ENCODE measurements at regions not wholly inside any gene's neighbourhood (a gene's known extent, or its start where the extent isn't known, plus 50 kb on each side); places are given as distances from the start of the nearest gene placed in this dataset.
"Not testable (repeated sequence)": the region's sequence is repeated elsewhere in the genome, so short reads cannot be mapped to it uniquely, and the experiment has no call there.

- ChIA-PET POLR2A (no interaction called here), CTCF (no interaction called here)
- H3K27me3 ChIP-seq (ENCODE audit: control insufficient read depth, insufficient read depth, low read length) = no peaks in the 10 kb centered on the region
- no peak overlapping the region for H3K4me3 ChIP-seq (ENCODE audit: low read depth in 2 of 2, low read length in 2 of 2)
- no peak overlapping the region for H3K27ac ChIP-seq (ENCODE audit: low read length)
- TF ChIP-seq TCF7L2 (IDR thresholded peaks at IDR 0.05; ENCODE audit: low read depth, low read length) = no peak
- no peak for TF ChIP-seq SIN3A (IDR thresholded peaks at IDR 0.05; ENCODE audit: borderline replicate concordance, insufficient read depth, low read depth, low read length)
- TF ChIP-seq, protein P1, sequence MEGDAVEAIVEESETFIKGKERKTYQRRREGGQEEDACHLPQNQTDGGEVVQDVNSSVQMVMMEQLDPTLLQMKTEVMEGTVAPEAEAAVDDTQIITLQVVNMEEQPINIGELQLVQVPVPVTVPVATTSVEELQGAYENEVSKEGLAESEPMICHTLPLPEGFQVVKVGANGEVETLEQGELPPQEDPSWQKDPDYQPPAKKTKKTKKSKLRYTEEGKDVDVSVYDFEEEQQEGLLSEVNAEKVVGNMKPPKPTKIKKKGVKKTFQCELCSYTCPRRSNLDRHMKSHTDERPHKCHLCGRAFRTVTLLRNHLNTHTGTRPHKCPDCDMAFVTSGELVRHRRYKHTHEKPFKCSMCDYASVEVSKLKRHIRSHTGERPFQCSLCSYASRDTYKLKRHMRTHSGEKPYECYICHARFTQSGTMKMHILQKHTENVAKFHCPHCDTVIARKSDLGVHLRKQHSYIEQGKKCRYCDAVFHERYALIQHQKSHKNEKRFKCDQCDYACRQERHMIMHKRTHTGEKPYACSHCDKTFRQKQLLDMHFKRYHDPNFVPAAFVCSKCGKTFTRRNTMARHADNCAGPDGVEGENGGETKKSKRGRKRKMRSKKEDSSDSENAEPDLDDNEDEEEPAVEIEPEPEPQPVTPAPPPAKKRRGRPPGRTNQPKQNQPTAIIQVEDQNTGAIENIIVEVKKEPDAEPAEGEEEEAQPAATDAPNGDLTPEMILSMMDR (IDR thresholded peaks at IDR 0.05) = no peak
- TF ChIP-seq, protein P2, sequence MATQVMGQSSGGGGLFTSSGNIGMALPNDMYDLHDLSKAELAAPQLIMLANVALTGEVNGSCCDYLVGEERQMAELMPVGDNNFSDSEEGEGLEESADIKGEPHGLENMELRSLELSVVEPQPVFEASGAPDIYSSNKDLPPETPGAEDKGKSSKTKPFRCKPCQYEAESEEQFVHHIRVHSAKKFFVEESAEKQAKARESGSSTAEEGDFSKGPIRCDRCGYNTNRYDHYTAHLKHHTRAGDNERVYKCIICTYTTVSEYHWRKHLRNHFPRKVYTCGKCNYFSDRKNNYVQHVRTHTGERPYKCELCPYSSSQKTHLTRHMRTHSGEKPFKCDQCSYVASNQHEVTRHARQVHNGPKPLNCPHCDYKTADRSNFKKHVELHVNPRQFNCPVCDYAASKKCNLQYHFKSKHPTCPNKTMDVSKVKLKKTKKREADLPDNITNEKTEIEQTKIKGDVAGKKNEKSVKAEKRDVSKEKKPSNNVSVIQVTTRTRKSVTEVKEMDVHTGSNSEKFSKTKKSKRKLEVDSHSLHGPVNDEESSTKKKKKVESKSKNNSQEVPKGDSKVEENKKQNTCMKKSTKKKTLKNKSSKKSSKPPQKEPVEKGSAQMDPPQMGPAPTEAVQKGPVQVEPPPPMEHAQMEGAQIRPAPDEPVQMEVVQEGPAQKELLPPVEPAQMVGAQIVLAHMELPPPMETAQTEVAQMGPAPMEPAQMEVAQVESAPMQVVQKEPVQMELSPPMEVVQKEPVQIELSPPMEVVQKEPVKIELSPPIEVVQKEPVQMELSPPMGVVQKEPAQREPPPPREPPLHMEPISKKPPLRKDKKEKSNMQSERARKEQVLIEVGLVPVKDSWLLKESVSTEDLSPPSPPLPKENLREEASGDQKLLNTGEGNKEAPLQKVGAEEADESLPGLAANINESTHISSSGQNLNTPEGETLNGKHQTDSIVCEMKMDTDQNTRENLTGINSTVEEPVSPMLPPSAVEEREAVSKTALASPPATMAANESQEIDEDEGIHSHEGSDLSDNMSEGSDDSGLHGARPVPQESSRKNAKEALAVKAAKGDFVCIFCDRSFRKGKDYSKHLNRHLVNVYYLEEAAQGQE (IDR thresholded peaks at IDR 0.05; ENCODE audit: insufficient read depth in 1 of 2, low read depth in 2 of 2, low read length in 1 of 2) = no peak
- no peak for TF ChIP-seq POLR2AphosphoS5 (IDR thresholded peaks at IDR 0.05; ENCODE audit: low read depth, low read length)
- no peaks in the 10 kb centered on the region for H3K9me3 ChIP-seq (ENCODE audit: control insufficient read depth, insufficient read depth, low read depth, low read length)
- intact Hi-C loops (cut with micrococcal nuclease; ENCODE audit: unreplicated experiment) (no loop called here), in situ Hi-C loops (cut with HindIII; ENCODE audit: low pct_unique_long_range_greater_than_20kb, low sequenced_read_pairs) (no loop called here)
- BruUV-seq (replicated peaks) = no TSS peak
- DNase-seq (ENCODE audit: low read depth, low spot score) (no peak), ATAC-seq (no peak)
- H3K36me3 ChIP-seq (ENCODE audit: control insufficient read depth, insufficient read depth, low read length) = no peaks in the 10 kb centered on the region
- H3K4me1 ChIP-seq (ENCODE audit: control insufficient read depth, insufficient read depth, low read length) = no peaks in the 10 kb centered on the region
These were observed 658.1 kb upstream of the PRMT6 start for GRCh38 chr1:106398391-106398790.

- CTCF ChIA-PET = no interaction called here
- TF ChIP-seq, protein P1 (IDR thresholded peaks at IDR 0.05) = no peak
- TF ChIP-seq, protein P2 (IDR thresholded peaks at IDR 0.05; ENCODE audit: insufficient read depth in 1 of 2, low read depth in 2 of 2, low read length in 1 of 2) = no peak
- TF ChIP-seq POLR2AphosphoS5 (IDR thresholded peaks at IDR 0.05; ENCODE audit: low read depth, low read length) = no peak
- no peak for TF ChIP-seq SIN3A (IDR thresholded peaks at IDR 0.05; ENCODE audit: borderline replicate concordance, insufficient read depth, low read depth, low read length)
- TF ChIP-seq TCF7L2 (IDR thresholded peaks at IDR 0.05; ENCODE audit: low read depth, low read length) = no peak
- Histone ChIP-seq H3K27me3 (ENCODE audit: control insufficient read depth, insufficient read depth, low read length) (no peaks in the 10 kb centered on the region), H3K4me1 (ENCODE audit: control insufficient read depth, insufficient read depth, low read length) (no peaks in the 10 kb centered on the region), H3K36me3 (ENCODE audit: control insufficient read depth, insufficient read depth, low read length) (no peaks in the 10 kb centered on the region), H3K27ac (ENCODE audit: low read length) (no peak overlapping the region), H3K4me3 (ENCODE audit: low read depth in 2 of 2, low read length in 2 of 2) (no peak overlapping the region), H3K9me3 (ENCODE audit: control insufficient read depth, insufficient read depth, low read depth, low read length) (no peaks in the 10 kb centered on the region)
- intact Hi-C loops (cut with micrococcal nuclease; ENCODE audit: unreplicated experiment) (no loop called here), in situ Hi-C loops (cut with HindIII; ENCODE audit: low pct_unique_long_range_greater_than_20kb, low sequenced_read_pairs) (no loop called here)
- no TSS peak for BruUV-seq (replicated peaks)
- POLR2A ChIA-PET = no interaction called here
- ATAC-seq (no peak), DNase-seq (ENCODE audit: low read depth, low spot score) (no peak)
These were observed 650.4 kb upstream of the PRMT6 start for GRCh38 chr1:106406114-106406513.

DNA sequence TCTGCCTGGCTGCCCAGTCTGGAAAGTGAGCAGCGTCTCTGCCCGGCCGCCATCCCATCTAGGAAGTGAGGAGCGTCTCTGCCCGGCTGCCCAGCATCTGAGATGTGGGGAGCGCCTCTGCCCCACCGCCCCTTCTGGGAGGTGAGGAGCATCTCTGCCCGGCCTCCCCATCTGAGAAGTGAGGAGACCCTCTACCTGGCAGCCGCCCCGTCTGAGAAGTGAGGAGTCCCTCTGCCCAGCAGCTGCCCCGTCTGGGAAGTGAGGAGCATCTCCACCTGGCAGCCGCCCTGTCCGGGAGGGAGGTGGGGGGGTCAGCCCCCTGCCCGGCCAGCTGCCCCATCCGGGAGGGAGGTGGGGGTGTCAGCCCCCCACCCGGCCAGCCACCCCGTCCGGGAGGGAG is 644.2 kb upstream of the PRMT6 start:
- H3K9me3 ChIP-seq (ENCODE audit: control insufficient read depth, insufficient read depth, low read depth, low read length); H3K27me3 ChIP-seq (ENCODE audit: control insufficient read depth, insufficient read depth, low read length); H3K27ac ChIP-seq (ENCODE audit: low read length); H3K4me1 ChIP-seq (ENCODE audit: control insufficient read depth, insufficient read depth, low read length); POLR2A ChIA-PET; H3K36me3 ChIP-seq (ENCODE audit: control insufficient read depth, insufficient read depth, low read length); BruUV-seq (replicated peaks); intact Hi-C loops (cut with micrococcal nuclease; ENCODE audit: unreplicated experiment); in situ Hi-C loops (cut with HindIII; ENCODE audit: low pct_unique_long_range_greater_than_20kb, low sequenced_read_pairs); CTCF ChIA-PET; H3K4me3 ChIP-seq (ENCODE audit: low read depth in 2 of 2, low read length in 2 of 2); ATAC-seq; DNase-seq (ENCODE audit: low read depth, low spot score): not testable (repeated sequence)

Measured in Panc1 (cell line).